Duodenal mucosa (tissue), 2 donors: ENCODE measurements at regions not wholly inside any gene's neighbourhood (a gene's known extent, or its start where the extent isn't known, plus 50 kb on each side); places are given as distances from the start of the nearest gene placed in this dataset.

Source experiments
- H3K27ac ChIP-seq: one replicate; pipeline ENCODE4 v1.7.0; 2013; ENCODE audit warnings: low read depth, low read length
- H3K27me3 ChIP-seq, 2 donors: one replicate each; pipeline ENCODE4 v1.7.0; 2013; ENCODE audit warnings: low read length in 2 of 2, control low read depth in 1 of 2; ENCODE audit not compliant: insufficient read depth in 2 of 2, control insufficient read depth in 1 of 2
- H3K36me3 ChIP-seq, 2 donors: one replicate each; pipeline ENCODE4 v1.7.0; 2013; ENCODE audit warnings: low read length in 2 of 2, control low read depth in 1 of 2; ENCODE audit not compliant: insufficient read depth in 2 of 2, control insufficient read depth in 1 of 2
- H3K4me1 ChIP-seq, 2 donors: one replicate each; pipeline ENCODE4 v1.7.0; 2013; ENCODE audit warnings: low read length in 2 of 2, control low read depth in 1 of 2; ENCODE audit not compliant: insufficient read depth in 2 of 2, control insufficient read depth in 1 of 2
- H3K4me3 ChIP-seq, 2 donors: one replicate each; pipeline ENCODE4 v1.7.0; 2013; ENCODE audit warnings: low read length in 2 of 2, low read depth in 1 of 2
- H3K9ac ChIP-seq, 2 donors: one replicate each; pipeline ENCODE4 v1.7.0; 2013; ENCODE audit warnings: low read length in 2 of 2, low read depth in 1 of 2
- H3K9me3 ChIP-seq, 2 donors: one replicate each; pipeline ENCODE4 v1.7.0; 2013; ENCODE audit warnings: low read length in 2 of 2, control low read depth in 1 of 2; ENCODE audit not compliant: control insufficient read depth in 1 of 2

DNA sequence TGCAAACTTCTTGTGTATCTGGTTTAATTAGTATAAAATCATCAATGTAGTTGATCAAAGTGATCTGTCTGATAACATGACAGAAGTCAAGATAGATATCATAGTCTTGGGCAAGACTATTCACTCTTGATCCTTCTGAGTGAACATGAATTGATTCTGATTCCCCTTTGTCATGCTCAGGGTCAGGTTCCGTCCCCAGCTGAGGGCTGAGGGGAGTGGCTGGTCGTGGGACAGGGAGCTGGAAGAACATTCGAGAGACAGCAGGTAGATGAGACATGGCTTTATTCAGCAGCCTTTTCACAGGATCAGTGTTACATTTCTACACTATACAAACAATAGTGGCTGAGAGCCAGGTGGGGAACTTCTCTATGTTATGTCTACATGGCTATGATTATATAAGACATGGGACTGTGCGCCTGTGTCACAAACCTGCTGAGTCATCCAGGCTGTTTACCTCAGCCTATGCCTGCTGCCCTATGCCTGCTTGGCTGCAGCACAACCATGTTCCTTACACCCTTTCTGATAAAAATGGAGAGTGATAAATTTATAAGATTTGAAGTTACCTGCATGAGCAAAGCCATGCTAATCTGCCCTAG, 586.9 kb upstream of the NR3C2 start:
- H3K4me3 ChIP-seq: no peak overlapping the region
- no peak overlapping the region for H3K27ac ChIP-seq
- no peak overlapping the region for H3K9ac ChIP-seq
- no peaks in the 10 kb centered on the region for H3K9me3 ChIP-seq
- no peaks in the 10 kb centered on the region for H3K27me3 ChIP-seq
- H3K36me3 ChIP-seq: no peaks in the 10 kb centered on the region
- no peaks in the 10 kb centered on the region for H3K4me1 ChIP-seq

DNA sequence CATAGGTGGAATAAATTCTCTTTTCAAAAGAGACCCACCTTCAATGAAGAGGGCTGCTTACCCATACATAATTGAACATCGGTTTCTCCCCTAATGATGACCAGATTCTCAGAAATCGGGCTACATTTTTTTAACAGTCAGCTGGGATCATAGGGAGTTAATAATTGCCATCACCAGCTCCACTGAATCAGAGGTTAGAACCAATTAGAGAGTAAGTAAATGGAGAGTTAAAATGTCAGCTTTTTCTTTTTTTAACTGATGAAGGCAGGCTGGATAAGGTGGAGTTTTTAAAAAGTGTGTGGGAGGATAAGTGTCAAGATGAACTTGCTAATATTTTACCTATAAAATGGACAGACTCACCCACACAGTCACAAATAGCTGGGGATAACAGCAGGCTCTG, 584.5 kb upstream of the NR3C2 start:
- no peaks in the 10 kb centered on the region for H3K27me3 ChIP-seq
- no peak overlapping the region for H3K9ac ChIP-seq
- no peaks in the 10 kb centered on the region for H3K36me3 ChIP-seq
- no peaks in the 10 kb centered on the region for H3K9me3 ChIP-seq
- no peak overlapping the region for H3K4me3 ChIP-seq
- H3K4me1 ChIP-seq: no peaks in the 10 kb centered on the region
- no peak overlapping the region for H3K27ac ChIP-seq

- H3K27ac ChIP-seq: no peak overlapping the region
- peaks cover 0 to 3% of the 10 kb centered on the region in 2 donors for H3K9me3 ChIP-seq
- no peaks in the 10 kb centered on the region for H3K36me3 ChIP-seq
- no peaks in the 10 kb centered on the region for H3K27me3 ChIP-seq
- no peak overlapping the region for H3K9ac ChIP-seq
- H3K4me1 ChIP-seq: no peaks in the 10 kb centered on the region
- H3K4me3 ChIP-seq: no peak overlapping the region
These were observed 575.0 kb upstream of the NR3C2 start for GRCh38 chr4:149017002-149017734.

- H3K27me3 ChIP-seq: no peaks in the 10 kb centered on the region
- no peak overlapping the region for H3K27ac ChIP-seq
- no peak overlapping the region for H3K9ac ChIP-seq
- H3K9me3 ChIP-seq: peaks cover 0 to 3% of the 10 kb centered on the region in 2 donors
- H3K4me1 ChIP-seq: no peaks in the 10 kb centered on the region
- H3K36me3 ChIP-seq: no peaks in the 10 kb centered on the region
- no peak overlapping the region for H3K4me3 ChIP-seq
These were observed 567.0 kb upstream of the NR3C2 start for GRCh38 chr4:149009223-149009622.

- H3K4me1 ChIP-seq: no peaks in the 10 kb centered on the region
- H3K9me3 ChIP-seq: peaks cover 0 to 3% of the 10 kb centered on the region in 2 donors
- H3K9ac ChIP-seq: no peak overlapping the region
- no peaks in the 10 kb centered on the region for H3K27me3 ChIP-seq
- H3K4me3 ChIP-seq: no peak overlapping the region
- no peak overlapping the region for H3K27ac ChIP-seq
- H3K36me3 ChIP-seq: no peaks in the 10 kb centered on the region
These were observed 566.3 kb upstream of the NR3C2 start for GRCh38 chr4:149008415-149009025.

DNA sequence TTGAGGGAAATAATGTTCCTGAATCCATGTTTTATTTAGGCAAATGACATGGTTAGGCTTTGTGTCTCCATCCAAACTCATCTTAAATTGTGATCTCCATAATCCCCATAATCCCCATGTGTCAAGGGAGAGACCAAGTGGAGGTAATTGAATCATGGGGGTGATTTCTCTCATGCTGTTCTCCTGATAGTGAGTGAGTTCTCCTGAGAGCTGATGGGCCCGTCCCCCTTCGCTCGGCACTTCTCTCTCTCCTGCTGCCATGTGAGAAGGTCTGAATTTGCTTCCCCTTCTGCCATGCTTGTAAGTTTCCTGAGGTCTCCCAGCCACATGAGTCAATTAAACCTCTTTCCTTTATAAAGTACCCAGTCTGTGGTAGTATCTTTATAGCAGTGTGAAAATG, 563.0 kb upstream of the NR3C2 start:
- H3K36me3 ChIP-seq: no peaks in the 10 kb centered on the region
- H3K9ac ChIP-seq: no peak overlapping the region
- no peaks in the 10 kb centered on the region for H3K27me3 ChIP-seq
- no peaks in the 10 kb centered on the region for H3K4me1 ChIP-seq
- no peaks in the 10 kb centered on the region for H3K9me3 ChIP-seq
- no peak overlapping the region for H3K27ac ChIP-seq
- H3K4me3 ChIP-seq: no peak overlapping the region

GRCh38 chr4:148999924-149000323, 557.7 kb upstream of the NR3C2 start:
- no peaks in the 10 kb centered on the region for H3K4me1 ChIP-seq
- H3K27ac ChIP-seq: no peak overlapping the region
- H3K9me3 ChIP-seq: no peaks in the 10 kb centered on the region
- no peak overlapping the region for H3K4me3 ChIP-seq
- no peak overlapping the region for H3K9ac ChIP-seq
- H3K27me3 ChIP-seq: no peaks in the 10 kb centered on the region
- H3K36me3 ChIP-seq: no peaks in the 10 kb centered on the region

DNA sequence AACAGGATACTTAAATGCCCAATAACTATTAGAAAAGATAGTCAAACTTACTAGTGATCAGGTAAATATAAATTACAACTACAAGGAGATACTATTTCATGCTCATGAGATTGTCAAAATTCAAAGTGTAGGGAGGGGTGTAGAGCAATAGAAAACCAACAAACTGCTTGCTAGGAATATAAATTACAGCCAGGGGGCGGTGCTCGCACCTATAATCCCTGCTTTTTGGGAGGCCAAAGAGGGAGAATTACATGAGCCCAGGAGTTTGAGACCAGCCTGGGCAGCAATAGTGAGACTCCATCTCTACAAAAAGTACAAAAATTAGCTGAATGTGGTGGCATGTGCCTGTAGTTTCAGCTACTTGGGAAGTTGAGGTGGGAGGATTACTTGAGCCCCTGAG, 556.5 kb upstream of the NR3C2 start:
- Histone ChIP-seq H3K4me3 (no peak overlapping the region), H3K9me3 (no peaks in the 10 kb centered on the region), H3K4me1 (no peaks in the 10 kb centered on the region)

GRCh38 chr4:148986951-148987350, 544.7 kb upstream of the NR3C2 start:
- Histone ChIP-seq H3K9me3 (no peaks in the 10 kb centered on the region), H3K4me1 (peaks cover 0 to 8% of the 10 kb centered on the region in 2 donors), H3K36me3 (no peaks in the 10 kb centered on the region), H3K9ac (no peak overlapping the region), H3K4me3 (peak overlapping the region in 1 of 2 donors; percentile 19), H3K27ac (no peak overlapping the region), H3K27me3 (no peaks in the 10 kb centered on the region)

More for the DNA sequence above, 556.5 kb upstream of the NR3C2 start:
- H3K9ac ChIP-seq: no peak overlapping the region
- no peaks in the 10 kb centered on the region for H3K36me3 ChIP-seq
- H3K27ac ChIP-seq: no peak overlapping the region
- no peaks in the 10 kb centered on the region for H3K27me3 ChIP-seq

DNA sequence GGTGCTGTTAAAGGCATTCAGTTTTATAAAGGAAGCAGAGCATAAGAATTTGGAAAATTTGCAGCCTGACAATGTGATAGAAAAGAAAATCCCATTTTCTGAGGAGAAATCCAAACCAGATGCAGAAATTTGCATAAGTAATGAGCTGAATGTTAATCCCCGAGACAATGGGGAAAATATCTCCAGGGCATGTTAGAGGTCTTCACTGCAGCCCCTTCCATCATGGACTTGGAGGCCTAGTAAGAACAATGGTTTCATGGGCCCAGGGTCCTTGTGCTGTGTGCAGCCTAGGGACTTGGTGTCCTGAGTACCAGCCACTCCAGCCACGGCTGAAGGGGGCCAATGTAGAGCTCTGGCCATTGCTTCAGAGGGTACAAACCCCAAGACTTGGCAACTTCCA, 542.7 kb upstream of the NR3C2 start:
- no peaks in the 10 kb centered on the region for H3K36me3 ChIP-seq
- H3K27me3 ChIP-seq: no peaks in the 10 kb centered on the region
- H3K4me3 ChIP-seq: no peak overlapping the region
- no peak overlapping the region for H3K9ac ChIP-seq
- no peaks in the 10 kb centered on the region for H3K9me3 ChIP-seq
- no peak overlapping the region for H3K27ac ChIP-seq
- H3K4me1 ChIP-seq: peaks cover 0 to 8% of the 10 kb centered on the region in 2 donors
